ENCODE measurements at regions not wholly inside any gene's neighbourhood (a gene's known extent, or its start where the extent isn't known, plus 50 kb on each side); places are given as distances from the start of the nearest gene placed in this dataset.

- TF ChIP-seq EZH2phosphoT487 (IDR thresholded peaks at IDR 0.05; ENCODE audit: insufficient read depth, low read depth) (no peak), EZH2 (IDR thresholded peaks at IDR 0.05; ENCODE audit: insufficient read depth, poor library complexity, severe bottlenecking) (no peak)
Measured at GRCh38 chr9:107158321-107158720, 124.8 kb upstream of the RAD23B start.

Data from GM23248 (cell line).